GM12878 (cell line): ENCODE measurements at regions not wholly inside any gene's neighbourhood (a gene's known extent, or its start where the extent isn't known, plus 50 kb on each side); places are given as distances from the start of the nearest gene placed in this dataset.
"Not testable (repeated sequence)": the region's sequence is repeated elsewhere in the genome, so short reads cannot be mapped to it uniquely, and the experiment has no call there.

Source experiments
- ATAC-seq: fragments of 200-7000 bp; cut with Tn5 transposase; 3 replicates; pipeline ENCODE4 v1.9.1; 2020; ENCODE audit warnings: mild to moderate bottlenecking, moderate library complexity
- BruUV-seq: library from RNA; stranded (reverse); fragments of 400-500 nt; replicated peaks from 2 replicates; lab custom pipeline; 2021; lab: Mats Ljungman, UMichigan
- CTCF ChIA-PET: fragments of 300-600 bp; sonication (Branson Sonifier 250); formaldehyde crosslinking; extraction: SDS; loops from one replicate; lab custom pipeline; 2021; ENCODE audit warnings: inconsistent platforms; lab: Yijun Ruan, JAX
- POLR2A ChIA-PET: fragments of 350-600 bp; formaldehyde crosslinking; extraction: SDS; loops from one replicate; lab custom pipeline; 2021; ENCODE audit warnings: inconsistent platforms; lab: Charles Lee
- RAD21 ChIA-PET: fragments of 300-600 bp; sonication (Branson Sonifier 250); formaldehyde crosslinking; loops from one replicate; lab custom pipeline; 2023; ENCODE audit warnings: antibody characterized with exemption; ENCODE audit not compliant: unreplicated experiment; lab: Charles Lee
- SMC1A ChIA-PET: fragments of 300-600 bp; sonication (Branson Sonifier 250); formaldehyde crosslinking; loops from one replicate; lab custom pipeline; 2023; ENCODE audit not compliant: unreplicated experiment, uncharacterized antibody; lab: Charles Lee
- DNase-seq: peaks from one replicate; pipeline ENCODE4 v3.0.0-alpha.2; 2011; ENCODE audit warnings: low read depth, low spot score
- FAIRE-seq: peaks from 3 replicates; lab custom pipeline; 2011; peaks lifted over from hg19 to GRCh38; lab: Jason Lieb, UNC
- H2AFZ ChIP-seq: 2 replicates; pipeline ENCODE4 v1.6.0; 2011; ENCODE audit warnings: low read depth, low read length, control low read depth; ENCODE audit not compliant: control insufficient read depth
- H3K27ac ChIP-seq: 2 replicates; pipeline ENCODE4 v1.5.1; 2011; ENCODE audit warnings: control low read depth; ENCODE audit not compliant: control insufficient read depth, insufficient read depth
- H3K27me3 ChIP-seq, 2 experiments: replicated peaks in 1 of 2; 2 replicates each; pipeline versions ENCODE4 v1.6.0 to v1.6.1; 2011; ENCODE audit warnings: low read length in 1 of 2; ENCODE audit not compliant: control insufficient read depth in 2 of 2, insufficient read depth in 2 of 2
- H3K36me3 ChIP-seq, 2 experiments: 2 replicates each; pipeline ENCODE4 v1.5.1; 2011; ENCODE audit warnings: low read length in 1 of 2; ENCODE audit not compliant: control insufficient read depth in 2 of 2, insufficient read depth in 2 of 2
- H3K4me1 ChIP-seq: 2 replicates; pipeline ENCODE4 v1.6.1; 2011; ENCODE audit warnings: mild to moderate bottlenecking, low read length, moderate library complexity, mixed read lengths; ENCODE audit not compliant: control insufficient read depth, insufficient read depth
- H3K4me2 ChIP-seq: 2 replicates; pipeline ENCODE4 v1.6.0; 2011; ENCODE audit warnings: control low read depth; ENCODE audit not compliant: control insufficient read depth, insufficient read depth
- H3K4me3 ChIP-seq: fragments of 200-600 bp; sonication (generic); 2 replicates; pipeline ENCODE4 v1.5.1; 2016
- H3K79me2 ChIP-seq: 2 replicates; pipeline ENCODE4 v1.6.0; 2011; ENCODE audit warnings: low read length; ENCODE audit not compliant: control insufficient read depth, insufficient read depth
- H3K9ac ChIP-seq: 2 replicates; pipeline ENCODE4 v1.8.0; 2011; ENCODE audit warnings: low read length, control low read depth, mixed read lengths; ENCODE audit not compliant: control insufficient read depth, insufficient read depth
- H3K9me3 ChIP-seq: replicated peaks from 3 replicates; pipeline ENCODE4 v1.5.1; 2011; ENCODE audit warnings: mild to moderate bottlenecking, low read length; ENCODE audit not compliant: control insufficient read depth, insufficient read depth
- H4K20me1 ChIP-seq: 2 replicates; pipeline ENCODE4 v1.6.0; 2011; ENCODE audit not compliant: control insufficient read depth, insufficient read depth
- BACH1 ChIP-seq: fragments of 450-650 bp; IDR thresholded peaks from 2 replicates; pipeline ENCODE4 v1.6.1; 2017; ENCODE audit warnings: mild to moderate bottlenecking, borderline replicate concordance
- HDAC6 ChIP-seq: fragments of 200-600 bp; sonication (generic); IDR thresholded peaks from one replicate; pipeline ENCODE4 v1.8.0; 2017; ENCODE audit warnings: antibody characterized with exemption; ENCODE audit not compliant: unreplicated experiment
- PKNOX1 ChIP-seq: fragments of 450-650 bp; IDR thresholded peaks from 2 replicates; pipeline ENCODE4 v1.6.1; 2016; ENCODE audit warnings: mild to moderate bottlenecking
- ZNF592 ChIP-seq: fragments of 450-650 bp; IDR thresholded peaks from 2 replicates; pipeline ENCODE4 v1.6.1; 2017; ENCODE audit warnings: mild to moderate bottlenecking, moderate library complexity
- WGBS: methylation state at CpG from one replicate; pipeline ENCODE4 v1.1.6; 2016; ENCODE audit warnings: low lambda C conversion rate; ENCODE audit not compliant: insufficient replicate concordance, insufficient coverage; ENCODE audit errors: missing lambda C conversion rate; 5-methylcytosine and 5-hydroxymethylcytosine counted together
- in situ Hi-C: fragments of 300-500 bp; cut with MboI; formaldehyde crosslinking; loops from 9 replicates; pipeline ENCODE4 v1.14.3; 2018; ENCODE audit warnings: mixed read lengths
- intact Hi-C: fragments of 100-400 bp; cut with micrococcal nuclease; formaldehyde crosslinking; loops from one replicate; pipeline ENCODE4 v1.14.2; 2022; ENCODE audit not compliant: unreplicated experiment

- TF ChIP-seq ZNF592 = no peak
Measured at GRCh38 chr14:40340708-40341107, 908.5 kb upstream of the FBXO33 start (continued).

- Histone ChIP-seq H3K79me2 (no peaks in the 10 kb centered on the region), H3K27ac (no peak overlapping the region), H3K36me3 (no peaks in the 10 kb centered on the region), H3K9ac (no peak overlapping the region), H3K4me2 (no peak overlapping the region), H3K4me1 (no peaks in the 10 kb centered on the region), H3K4me3 (no peak overlapping the region), H2AFZ (no peak overlapping the region), H4K20me1 (no peaks in the 10 kb centered on the region), H3K9me3 (no peaks in the 10 kb centered on the region), H3K27me3 (no peaks in the 10 kb centered on the region)
- SMC1A ChIA-PET = no interaction called here
- no peak for ATAC-seq
- no peak for DNase-seq
- in situ Hi-C loops (no loop called here), intact Hi-C loops (no loop called here)
- WGBS = 0% methylated on average over 2 of the region's 2 CpGs
- POLR2A ChIA-PET = no interaction called here
- RAD21 ChIA-PET = no interaction called here
- TF ChIP-seq HDAC6 = no peak
- no peak for TF ChIP-seq PKNOX1
- TF ChIP-seq BACH1 = no peak
- CTCF ChIA-PET = no interaction called here
- no peak for FAIRE-seq
- no TSS peak for BruUV-seq
Measured at GRCh38 chr14:40336846-40337245, 904.6 kb upstream of the FBXO33 start.

- H3K27ac ChIP-seq, H3K79me2 ChIP-seq, H3K9ac ChIP-seq, FAIRE-seq, H2AFZ ChIP-seq, H3K4me1 ChIP-seq, H3K4me2 ChIP-seq, H3K36me3 ChIP-seq, ATAC-seq, intact Hi-C loops, BruUV-seq, H4K20me1 ChIP-seq, H3K4me3 ChIP-seq, CTCF ChIA-PET, SMC1A ChIA-PET, H3K27me3 ChIP-seq, H3K9me3 ChIP-seq, in situ Hi-C loops, RAD21 ChIA-PET, DNase-seq, POLR2A ChIA-PET: not testable (repeated sequence)
- 51% methylated on average over 9 of the region's 9 CpGs for WGBS
Measured at GRCh38 chr14:40326519-40326918, 894.3 kb upstream of the FBXO33 start.
